ENCODE measurements at regions not wholly inside any gene's neighbourhood (a gene's known extent, or its start where the extent isn't known, plus 50 kb on each side); places are given as distances from the start of the nearest gene placed in this dataset.

GRCh38 chr2:20110383-20110782, 59.0 kb upstream of the LAPTM4A start:
- TF ChIP-seq CTCF (IDR thresholded peaks at IDR 0.05) (no peak), EZH2 (IDR thresholded peaks at IDR 0.05; ENCODE audit: borderline replicate concordance, insufficient read depth, low read depth, low read length, poor library complexity, severe bottlenecking) (no peak)

Data from B cell (primary cell).